Frontal cortex (tissue), 3 donors: ENCODE measurements at regions not wholly inside any gene's neighbourhood (a gene's known extent, or its start where the extent isn't known, plus 50 kb on each side); places are given as distances from the start of the nearest gene placed in this dataset.

Experiments used
- DNase-seq, 2 donors: peaks; one replicate each; pipeline ENCODE4 v3.0.0; 2012; ENCODE audit warnings: low spot score in 2 of 2
- FAIRE-seq: peaks from 2 replicates; lab custom pipeline; 2012; peaks lifted over from hg19 to GRCh38; lab: Jason Lieb, UNC
- donor health status: control.
- donor health status: control.
- donor health status: control.

- DNase-seq (no peak), FAIRE-seq (no peak)
These were observed 619.8 kb upstream of the KCNMB2 start for GRCh38 chr3:177916461-177916860.

- DNase-seq (no peak), FAIRE-seq (no peak)
These were observed 618.9 kb upstream of the KCNMB2 start for GRCh38 chr3:177917234-177917861.

GRCh38 chr3:177921153-177921552 lies 615.1 kb upstream of the KCNMB2 start:
- no peak for FAIRE-seq

GRCh38 chr3:177924261-177924660 lies 612.0 kb upstream of the KCNMB2 start:
- DNase-seq (no peak), FAIRE-seq (no peak)

More at GRCh38 chr3:177921153-177921552, 615.1 kb upstream of the KCNMB2 start:
- no peak for DNase-seq

GRCh38 chr3:177928172-177928873 lies 607.9 kb upstream of the KCNMB2 start:
- peak in 1 of 2 donors; percentile 10 for DNase-seq
- no peak for FAIRE-seq

GRCh38 chr3:177929310-177929709 lies 606.9 kb upstream of the KCNMB2 start:
- DNase-seq (no peak), FAIRE-seq (no peak)

- FAIRE-seq (no peak), DNase-seq (no peak)
These were observed 605.5 kb upstream of the KCNMB2 start for GRCh38 chr3:177930771-177931170.

GRCh38 chr3:177931346-177931745 lies 604.9 kb upstream of the KCNMB2 start:
- FAIRE-seq, result no peak
- no peak for DNase-seq

- FAIRE-seq, result no peak
- no peak for DNase-seq
These were observed 603.9 kb upstream of the KCNMB2 start for GRCh38 chr3:177932346-177932745.

GRCh38 chr3:177932750-177933660 lies 603.2 kb upstream of the KCNMB2 start:
- FAIRE-seq (peak; percentile 57), DNase-seq (no peak)

- no peak for FAIRE-seq
- DNase-seq, result no peak
These were observed 602.0 kb upstream of the KCNMB2 start for GRCh38 chr3:177934001-177934891.

GRCh38 chr3:177935047-177935446 lies 601.2 kb upstream of the KCNMB2 start:
- no peak for DNase-seq
- FAIRE-seq, result no peak

GRCh38 chr3:177936721-177937120 lies 599.5 kb upstream of the KCNMB2 start:
- no peak for FAIRE-seq
- DNase-seq, result no peak

GRCh38 chr3:177942911-177943310 lies 593.3 kb upstream of the KCNMB2 start:
- DNase-seq (no peak), FAIRE-seq (no peak)

GRCh38 chr3:177944228-177944661 lies 592.0 kb upstream of the KCNMB2 start:
- FAIRE-seq (no peak), DNase-seq (no peak)

- FAIRE-seq (no peak), DNase-seq (no peak)
These were observed 590.2 kb upstream of the KCNMB2 start for GRCh38 chr3:177946048-177946447.

GRCh38 chr3:177946497-177946896 lies 589.7 kb upstream of the KCNMB2 start:
- no peak for FAIRE-seq
- no peak for DNase-seq

- FAIRE-seq, result no peak
- no peak for DNase-seq
These were observed 589.3 kb upstream of the KCNMB2 start for GRCh38 chr3:177946936-177947335.

GRCh38 chr3:177947901-177948300 lies 588.3 kb upstream of the KCNMB2 start:
- DNase-seq, result no peak
- FAIRE-seq, result no peak
